K562 (cell line): ENCODE measurements at regions not wholly inside any gene's neighbourhood (a gene's known extent, or its start where the extent isn't known, plus 50 kb on each side); places are given as distances from the start of the nearest gene placed in this dataset.

Experiments
- CHD7 ChIP-seq: fragments of 200-600 bp; sonication (generic); IDR thresholded peaks from one replicate; pipeline ENCODE4 v1.6.1; 2012; ENCODE audit warnings: mild to moderate bottlenecking, low read depth, low read length, inconsistent platforms

- no peak for TF ChIP-seq CHD7
Observed at GRCh38 chr3:102200126-102200525, 234.7 kb upstream of the ZPLD1 start (continued).
